ENCODE measurements at regions not wholly inside any gene's neighbourhood (a gene's known extent, or its start where the extent isn't known, plus 50 kb on each side); places are given as distances from the start of the nearest gene placed in this dataset.

DNA sequence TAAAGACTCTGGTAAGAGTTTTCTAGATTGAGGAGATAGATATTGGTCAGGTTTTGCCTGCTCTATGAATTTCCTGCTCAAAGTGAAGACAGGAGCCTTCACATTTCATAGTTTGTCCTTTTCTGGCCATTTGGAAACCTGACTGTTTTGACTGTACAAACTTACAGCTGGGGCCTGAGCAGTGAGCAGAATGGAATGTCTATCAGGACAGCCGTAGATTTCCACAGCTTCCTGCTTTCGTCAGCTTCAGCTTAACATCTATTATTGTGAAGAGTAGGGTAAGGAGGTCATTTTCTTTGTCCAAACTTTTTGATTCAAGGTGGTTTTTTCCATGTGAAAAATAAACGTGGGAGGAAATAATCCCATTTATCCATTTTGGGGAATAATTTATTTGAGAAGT lies 124.3 kb upstream of the DIPK2B start:
- CTCF ChIA-PET = no interaction called here
- peaks cover 4% of the 10 kb centered on the region for H3K27me3 Mint-ChIP-seq
- H3K36me3 Mint-ChIP-seq = no peaks in the 10 kb centered on the region
- H3K9me3 Mint-ChIP-seq = no peaks in the 10 kb centered on the region
- H3K4me3 Mint-ChIP-seq = no peak overlapping the region
- no peaks in the 10 kb centered on the region for H3K4me1 Mint-ChIP-seq
- no peak overlapping the region for H3K27ac Mint-ChIP-seq
- no peak for DNase-seq

GRCh38 chrX:45323387-45323786 lies 122.7 kb upstream of the DIPK2B start:
- Mint-ChIP-seq H3K4me3 (no peak overlapping the region), H3K36me3 (no peaks in the 10 kb centered on the region), H3K27ac (no peak overlapping the region), H3K9me3 (no peaks in the 10 kb centered on the region), H3K27me3 (peaks cover 4% of the 10 kb centered on the region), H3K4me1 (no peaks in the 10 kb centered on the region)
- CTCF ChIA-PET = interaction anchor here (1.0 to 1.6 kb wide), 3 partner anchors 8 to 1084 kb away, joined by 3 to 5 read pairs (median 5); no protein-coding TSS in a partner anchor
- DNase-seq = no peak

- DNase-seq = no peak
- Mint-ChIP-seq H3K27ac (no peak overlapping the region), H3K9me3 (no peaks in the 10 kb centered on the region), H3K4me1 (no peaks in the 10 kb centered on the region), H3K27me3 (peaks cover 4% of the 10 kb centered on the region), H3K4me3 (no peak overlapping the region), H3K36me3 (no peaks in the 10 kb centered on the region)
- CTCF ChIA-PET = interaction anchor here (1.0 to 1.6 kb wide), 3 partner anchors 9 to 1085 kb away, joined by 3 to 5 read pairs (median 5); no protein-coding TSS in a partner anchor
These were observed 122.1 kb upstream of the DIPK2B start for GRCh38 chrX:45322820-45323219.

GRCh38 chrX:45322382-45322781 lies 121.7 kb upstream of the DIPK2B start:
- H3K36me3 Mint-ChIP-seq = no peaks in the 10 kb centered on the region
- H3K4me3 Mint-ChIP-seq = no peak overlapping the region
- no peaks in the 10 kb centered on the region for H3K9me3 Mint-ChIP-seq
- no peak overlapping the region for H3K27ac Mint-ChIP-seq
- H3K27me3 Mint-ChIP-seq = peaks cover 4% of the 10 kb centered on the region
- no peaks in the 10 kb centered on the region for H3K4me1 Mint-ChIP-seq
- CTCF ChIA-PET = interaction anchor here (1.6 kb wide), 1 partner anchor 9 kb away, joined by 5 read pairs; no protein-coding TSS in a partner anchor
- no peak for DNase-seq

DNA sequence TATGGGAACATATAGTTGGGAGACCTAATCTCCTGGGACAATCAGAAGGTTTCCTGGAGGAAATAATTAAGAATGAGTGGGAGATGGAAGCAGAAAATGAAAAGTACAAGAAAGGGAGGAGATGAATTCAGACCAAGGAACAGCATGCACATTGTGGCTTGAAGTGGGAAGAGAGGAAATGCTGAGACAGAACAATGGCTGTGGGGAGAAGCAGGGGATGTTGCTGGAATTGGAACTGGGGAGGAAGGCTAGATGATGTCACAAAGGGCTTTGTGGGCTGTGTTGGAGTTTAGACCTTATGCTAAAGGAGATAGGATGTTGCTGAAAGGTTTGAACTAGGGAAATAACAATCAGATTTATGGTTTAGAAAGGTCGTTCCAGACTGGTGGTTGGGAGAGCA lies 119.5 kb upstream of the DIPK2B start:
- Mint-ChIP-seq H3K4me3 (no peak overlapping the region), H3K27me3 (no peaks in the 10 kb centered on the region), H3K4me1 (no peaks in the 10 kb centered on the region), H3K36me3 (no peaks in the 10 kb centered on the region), H3K27ac (no peak overlapping the region), H3K9me3 (no peaks in the 10 kb centered on the region)
- CTCF ChIA-PET = no interaction called here
- DNase-seq = no peak

GRCh38 chrX:45309801-45310200 lies 109.1 kb upstream of the DIPK2B start:
- no peak overlapping the region for H3K4me3 Mint-ChIP-seq
- no peak overlapping the region for H3K27ac Mint-ChIP-seq
- H3K9me3 Mint-ChIP-seq = no peaks in the 10 kb centered on the region
- DNase-seq = no peak
- CTCF ChIA-PET = interaction anchor here (0.7 kb wide), 1 partner anchor 1130 kb away, joined by 3 read pairs; no protein-coding TSS in a partner anchor
- H3K27me3 Mint-ChIP-seq = no peaks in the 10 kb centered on the region
- H3K4me1 Mint-ChIP-seq = no peaks in the 10 kb centered on the region
- no peaks in the 10 kb centered on the region for H3K36me3 Mint-ChIP-seq

DNA sequence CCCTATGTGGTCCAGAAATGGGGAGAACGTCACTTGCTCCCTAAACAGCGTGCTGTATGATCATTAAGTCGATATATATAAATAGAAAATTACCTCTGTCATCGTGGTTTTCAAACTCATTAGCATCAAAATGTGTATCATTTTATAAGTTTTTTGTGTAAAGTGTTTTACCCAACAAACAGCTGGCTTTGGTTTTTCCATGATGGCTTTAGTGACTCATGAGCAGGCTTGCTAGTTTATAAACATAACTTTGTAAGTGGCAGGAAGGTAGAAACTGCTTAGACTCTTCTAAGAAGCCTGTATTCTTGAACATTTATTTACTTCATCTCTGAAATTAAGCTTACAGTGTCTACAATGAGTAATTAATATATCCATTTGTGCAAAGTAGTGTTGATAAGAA lies 108.4 kb upstream of the DIPK2B start:
- no peaks in the 10 kb centered on the region for H3K36me3 Mint-ChIP-seq
- H3K27me3 Mint-ChIP-seq = no peaks in the 10 kb centered on the region
- no peaks in the 10 kb centered on the region for H3K9me3 Mint-ChIP-seq
- H3K4me3 Mint-ChIP-seq = no peak overlapping the region
- no peak overlapping the region for H3K27ac Mint-ChIP-seq
- CTCF ChIA-PET = no interaction called here
- no peak for DNase-seq
- H3K4me1 Mint-ChIP-seq = no peaks in the 10 kb centered on the region

DNA sequence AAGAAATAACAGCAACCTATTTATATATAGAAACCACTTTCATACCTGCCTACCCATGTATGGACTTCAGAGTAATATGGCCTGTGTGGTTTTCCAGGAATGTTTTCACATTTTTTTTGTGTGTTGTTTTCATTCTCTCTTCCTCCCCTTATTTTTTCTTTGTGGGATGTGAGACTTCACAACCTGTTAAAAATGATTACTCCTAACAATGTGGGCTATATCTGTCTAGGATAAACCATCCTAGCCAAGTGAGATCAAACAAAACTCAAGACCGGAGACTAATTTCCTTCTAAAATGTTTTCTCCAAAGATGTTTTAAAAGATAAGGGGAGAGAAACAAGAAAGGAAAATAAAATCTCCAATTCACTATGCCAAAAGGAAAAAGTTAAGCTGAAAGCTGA lies 106.1 kb upstream of the DIPK2B start:
- Mint-ChIP-seq H3K27me3 (no peaks in the 10 kb centered on the region), H3K9me3 (no peaks in the 10 kb centered on the region), H3K27ac (no peak overlapping the region), H3K4me1 (no peaks in the 10 kb centered on the region), H3K4me3 (no peak overlapping the region), H3K36me3 (no peaks in the 10 kb centered on the region)
- CTCF ChIA-PET = no interaction called here
- DNase-seq = no peak

- H3K4me3 Mint-ChIP-seq = no peak overlapping the region
- H3K36me3 Mint-ChIP-seq = no peaks in the 10 kb centered on the region
- CTCF ChIA-PET = no interaction called here
- H3K27ac Mint-ChIP-seq = no peak overlapping the region
- H3K4me1 Mint-ChIP-seq = no peaks in the 10 kb centered on the region
- H3K27me3 Mint-ChIP-seq = no peaks in the 10 kb centered on the region
- H3K9me3 Mint-ChIP-seq = no peaks in the 10 kb centered on the region
- no peak for DNase-seq
These were observed 100.0 kb upstream of the DIPK2B start for GRCh38 chrX:45300638-45301037.

- H3K4me3 Mint-ChIP-seq = no peak overlapping the region
- CTCF ChIA-PET = no interaction called here
- no peak overlapping the region for H3K27ac Mint-ChIP-seq
- no peaks in the 10 kb centered on the region for H3K36me3 Mint-ChIP-seq
- DNase-seq = no peak
- H3K9me3 Mint-ChIP-seq = no peaks in the 10 kb centered on the region
- H3K27me3 Mint-ChIP-seq = no peaks in the 10 kb centered on the region
- no peaks in the 10 kb centered on the region for H3K4me1 Mint-ChIP-seq
These were observed 94.7 kb upstream of the DIPK2B start for GRCh38 chrX:45295259-45295986.

DNA sequence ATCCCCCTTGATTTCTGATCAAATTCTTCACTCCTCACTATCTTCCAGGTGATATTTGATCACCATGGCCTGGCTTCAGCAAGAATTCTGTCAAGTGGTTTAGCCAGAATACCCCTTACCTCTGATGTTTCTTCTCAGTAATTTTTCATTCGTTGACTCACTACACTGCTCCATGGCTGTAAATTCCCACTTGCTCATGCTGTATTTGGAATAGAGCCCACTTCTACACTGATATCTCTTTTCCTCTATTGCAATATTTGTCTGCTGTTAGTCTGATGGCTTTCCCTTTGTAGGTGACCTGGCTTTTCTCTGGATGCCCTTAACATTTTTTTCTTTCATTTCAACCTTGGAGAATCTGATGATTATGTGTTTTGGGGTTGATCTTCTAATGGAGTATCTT lies 73.9 kb upstream of the DIPK2B start:
- no peaks in the 10 kb centered on the region for H3K36me3 Mint-ChIP-seq
- CTCF ChIA-PET = no interaction called here
- no peak for DNase-seq
- H3K27ac Mint-ChIP-seq = no peak overlapping the region
- no peak overlapping the region for H3K4me3 Mint-ChIP-seq
- H3K27me3 Mint-ChIP-seq = no peaks in the 10 kb centered on the region
- H3K4me1 Mint-ChIP-seq = no peaks in the 10 kb centered on the region
- H3K9me3 Mint-ChIP-seq = no peaks in the 10 kb centered on the region

DNA sequence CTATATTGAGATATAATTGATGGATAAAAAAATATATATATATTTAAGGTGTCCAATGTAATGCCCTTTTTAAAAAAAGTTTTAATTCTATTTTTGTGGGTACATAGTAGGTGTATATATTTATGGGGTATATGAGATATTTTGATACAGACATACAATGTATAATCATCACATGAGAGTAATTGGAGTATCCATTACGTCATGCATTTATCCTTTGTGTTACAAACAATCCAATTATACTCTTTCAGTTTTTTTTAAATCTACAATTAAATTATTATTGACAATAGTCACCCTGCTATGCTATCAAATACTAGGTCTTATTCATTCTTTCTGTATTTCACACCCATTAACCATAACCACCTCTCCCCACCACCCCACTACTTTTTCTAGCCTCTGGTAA lies 66.3 kb upstream of the DIPK2B start:
- CTCF ChIA-PET = no interaction called here

DNA sequence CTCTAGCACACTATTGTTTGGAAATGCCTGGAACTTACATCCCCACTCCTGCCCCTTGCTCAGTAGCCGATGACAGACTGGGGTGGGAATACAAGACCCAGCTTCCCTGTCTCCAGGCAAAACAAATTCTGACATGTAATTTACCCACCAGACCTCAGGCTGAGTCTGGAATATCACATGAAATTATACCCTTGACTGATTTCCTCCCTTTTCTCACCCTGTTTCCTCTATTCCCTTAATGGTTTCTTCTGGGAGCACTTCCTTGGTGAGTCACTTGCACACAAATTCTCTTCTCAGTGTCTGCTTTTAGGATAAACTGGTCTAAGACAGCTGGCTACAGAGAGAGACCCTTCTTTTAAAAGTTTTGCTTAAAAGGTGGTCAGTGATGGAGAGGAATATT lies 65.8 kb upstream of the DIPK2B start:
- no peaks in the 10 kb centered on the region for H3K36me3 Mint-ChIP-seq
- no peak overlapping the region for H3K27ac Mint-ChIP-seq
- DNase-seq = no peak
- CTCF ChIA-PET = no interaction called here
- no peak overlapping the region for H3K4me3 Mint-ChIP-seq
- H3K9me3 Mint-ChIP-seq = no peaks in the 10 kb centered on the region
- H3K27me3 Mint-ChIP-seq = no peaks in the 10 kb centered on the region
- H3K4me1 Mint-ChIP-seq = no peaks in the 10 kb centered on the region

More for the DNA sequence above, 66.3 kb upstream of the DIPK2B start:
- no peaks in the 10 kb centered on the region for H3K4me1 Mint-ChIP-seq
- H3K4me3 Mint-ChIP-seq = no peak overlapping the region
- no peak for DNase-seq
- H3K9me3 Mint-ChIP-seq = no peaks in the 10 kb centered on the region
- H3K27ac Mint-ChIP-seq = no peak overlapping the region
- no peaks in the 10 kb centered on the region for H3K36me3 Mint-ChIP-seq
- H3K27me3 Mint-ChIP-seq = no peaks in the 10 kb centered on the region

DNA sequence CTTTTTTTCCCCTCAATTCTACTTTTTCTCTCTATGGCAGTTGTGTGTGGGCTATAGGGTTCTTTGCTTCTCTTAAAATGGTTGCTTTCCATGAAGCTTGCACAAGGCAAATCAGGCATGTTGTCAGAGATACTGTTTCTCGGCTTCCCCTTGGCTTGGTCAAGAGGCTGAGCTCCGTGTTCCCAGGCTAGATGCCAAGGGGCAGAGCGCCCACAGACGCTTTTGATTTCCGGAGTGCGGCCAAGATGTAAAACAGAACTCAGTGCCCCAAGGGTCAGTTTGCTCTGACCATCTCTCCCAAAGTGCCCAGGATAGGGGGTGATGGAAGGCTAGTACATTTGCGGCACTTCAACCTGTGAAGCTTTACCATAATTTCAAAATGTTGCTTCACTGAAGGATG lies 64.2 kb upstream of the DIPK2B start:
- Mint-ChIP-seq H3K9me3 (no peaks in the 10 kb centered on the region), H3K27me3 (no peaks in the 10 kb centered on the region)

GRCh38 chrX:45261471-45261870 lies 60.8 kb upstream of the DIPK2B start:
- H3K27me3 Mint-ChIP-seq = no peaks in the 10 kb centered on the region
- no peak for DNase-seq
- no peaks in the 10 kb centered on the region for H3K4me1 Mint-ChIP-seq
- no peak overlapping the region for H3K4me3 Mint-ChIP-seq
- CTCF ChIA-PET = no interaction called here
- H3K9me3 Mint-ChIP-seq = no peaks in the 10 kb centered on the region
- no peak overlapping the region for H3K27ac Mint-ChIP-seq
- H3K36me3 Mint-ChIP-seq = no peaks in the 10 kb centered on the region

More for the DNA sequence above, 64.2 kb upstream of the DIPK2B start:
- Mint-ChIP-seq H3K4me1 (no peaks in the 10 kb centered on the region), H3K4me3 (no peak overlapping the region), H3K36me3 (no peaks in the 10 kb centered on the region), H3K27ac (no peak overlapping the region)
- CTCF ChIA-PET = no interaction called here
- DNase-seq = no peak

Data from activated naive CD4-positive, alpha-beta T cell treated with anti-CD3 and anti-CD28 coated beads, Interleukin-2, amount 10 ng/mL, durations not matched to agents 7 days and 5 days (primary cell).